ENCODE measurements at regions not wholly inside any gene's neighbourhood (a gene's known extent, or its start where the extent isn't known, plus 50 kb on each side); places are given as distances from the start of the nearest gene placed in this dataset.

DNA sequence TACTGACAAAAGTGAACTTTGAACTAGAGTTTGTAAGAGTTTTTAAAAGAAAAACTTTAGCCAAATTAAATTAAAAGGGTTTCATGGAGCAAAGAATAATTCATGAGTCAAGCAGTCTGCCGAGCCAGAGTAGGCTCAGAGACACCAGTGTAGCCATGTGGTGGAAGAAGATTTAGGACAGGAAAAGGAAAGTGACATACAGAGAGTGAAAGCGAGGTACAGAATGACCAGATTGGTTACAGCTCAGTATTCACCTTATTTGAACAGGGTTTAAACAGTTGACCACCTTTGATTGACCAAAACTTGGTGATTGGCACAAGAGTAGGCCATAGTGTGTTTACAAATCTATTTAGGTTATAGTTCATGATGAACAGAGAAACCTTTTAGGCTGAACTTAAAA is 377.8 kb downstream of the KLHL4 start:
- Mint-ChIP-seq H3K9me3 (no peaks in the 10 kb centered on the region), H3K27ac (no peak overlapping the region), H3K4me3 (no peak overlapping the region), H3K4me1 (ENCODE audit: unreplicated experiment) (no peaks in the 10 kb centered on the region), H3K27me3 (no peaks in the 10 kb centered on the region), H3K36me3 (no peaks in the 10 kb centered on the region)
- no peak for DNase-seq (ENCODE audit: extremely low spot score, unreplicated experiment)
- TF ChIP-seq, protein P1, sequence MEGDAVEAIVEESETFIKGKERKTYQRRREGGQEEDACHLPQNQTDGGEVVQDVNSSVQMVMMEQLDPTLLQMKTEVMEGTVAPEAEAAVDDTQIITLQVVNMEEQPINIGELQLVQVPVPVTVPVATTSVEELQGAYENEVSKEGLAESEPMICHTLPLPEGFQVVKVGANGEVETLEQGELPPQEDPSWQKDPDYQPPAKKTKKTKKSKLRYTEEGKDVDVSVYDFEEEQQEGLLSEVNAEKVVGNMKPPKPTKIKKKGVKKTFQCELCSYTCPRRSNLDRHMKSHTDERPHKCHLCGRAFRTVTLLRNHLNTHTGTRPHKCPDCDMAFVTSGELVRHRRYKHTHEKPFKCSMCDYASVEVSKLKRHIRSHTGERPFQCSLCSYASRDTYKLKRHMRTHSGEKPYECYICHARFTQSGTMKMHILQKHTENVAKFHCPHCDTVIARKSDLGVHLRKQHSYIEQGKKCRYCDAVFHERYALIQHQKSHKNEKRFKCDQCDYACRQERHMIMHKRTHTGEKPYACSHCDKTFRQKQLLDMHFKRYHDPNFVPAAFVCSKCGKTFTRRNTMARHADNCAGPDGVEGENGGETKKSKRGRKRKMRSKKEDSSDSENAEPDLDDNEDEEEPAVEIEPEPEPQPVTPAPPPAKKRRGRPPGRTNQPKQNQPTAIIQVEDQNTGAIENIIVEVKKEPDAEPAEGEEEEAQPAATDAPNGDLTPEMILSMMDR (conservative IDR thresholded peaks at IDR 0.05), result no peak

DNA sequence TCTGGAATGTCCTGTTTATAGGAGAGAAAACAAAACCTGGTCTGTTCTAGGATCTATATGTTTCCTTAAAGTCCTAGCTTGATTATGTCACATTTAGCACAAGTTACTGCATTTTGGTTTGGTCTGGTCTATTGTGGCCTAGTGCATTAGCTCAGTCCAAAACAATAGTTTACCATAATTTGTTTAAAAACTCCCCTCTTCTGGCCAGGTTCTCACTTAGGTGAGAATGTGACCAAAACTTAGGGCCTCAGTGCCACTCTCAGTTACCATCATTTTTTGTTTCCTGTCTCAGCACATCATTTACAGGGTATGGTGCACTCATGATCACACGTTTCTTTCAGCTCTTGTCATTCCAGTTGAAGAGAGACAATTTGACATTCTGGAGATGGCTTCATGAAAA is 378.5 kb downstream of the KLHL4 start:
- H3K4me3 Mint-ChIP-seq, result no peak overlapping the region
- H3K9me3 Mint-ChIP-seq, result no peaks in the 10 kb centered on the region
- no peaks in the 10 kb centered on the region for H3K4me1 Mint-ChIP-seq (ENCODE audit: unreplicated experiment)
- DNase-seq (ENCODE audit: extremely low spot score, unreplicated experiment), result no peak
- no peak overlapping the region for H3K27ac Mint-ChIP-seq
- H3K36me3 Mint-ChIP-seq, result no peaks in the 10 kb centered on the region
- H3K27me3 Mint-ChIP-seq, result no peaks in the 10 kb centered on the region
- TF ChIP-seq, protein P1 (conservative IDR thresholded peaks at IDR 0.05), result no peak

DNA sequence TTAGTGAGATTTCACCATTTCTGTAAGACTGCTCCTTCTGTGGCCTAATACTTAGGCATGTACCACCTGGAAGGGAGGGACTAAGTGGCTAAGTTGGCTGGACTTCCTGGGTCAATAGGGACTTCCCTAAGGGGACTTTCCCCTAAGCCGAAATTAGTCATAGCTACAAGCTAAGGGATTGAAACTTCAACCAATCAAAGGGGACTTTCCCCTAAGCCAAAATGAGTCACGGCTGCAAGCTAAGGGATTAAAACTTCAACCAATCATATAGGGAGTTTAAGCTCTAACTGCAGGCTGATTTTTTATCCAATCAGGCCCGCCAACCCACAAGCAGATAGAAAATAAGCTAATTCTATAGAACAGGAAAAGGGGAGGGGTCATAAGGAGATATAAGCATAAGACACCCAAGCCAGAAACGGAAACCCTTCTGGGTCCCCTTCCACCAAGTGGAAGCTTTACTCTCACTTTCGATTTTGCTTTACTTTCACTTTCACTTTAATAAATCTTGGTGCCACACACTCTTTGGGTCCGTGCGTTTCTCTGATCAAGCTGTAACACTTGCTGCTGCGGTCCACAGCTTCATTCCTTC is 382.8 kb downstream of the KLHL4 start:
- DNase-seq (ENCODE audit: extremely low spot score, unreplicated experiment), result no peak
- H3K4me3 Mint-ChIP-seq, result no peak overlapping the region
- H3K9me3 Mint-ChIP-seq, result no peaks in the 10 kb centered on the region
- no peak overlapping the region for H3K27ac Mint-ChIP-seq
- TF ChIP-seq, protein P1 (conservative IDR thresholded peaks at IDR 0.05), result no peak
- no peaks in the 10 kb centered on the region for H3K36me3 Mint-ChIP-seq
- H3K4me1 Mint-ChIP-seq (ENCODE audit: unreplicated experiment), result no peaks in the 10 kb centered on the region
- no peaks in the 10 kb centered on the region for H3K27me3 Mint-ChIP-seq

DNA sequence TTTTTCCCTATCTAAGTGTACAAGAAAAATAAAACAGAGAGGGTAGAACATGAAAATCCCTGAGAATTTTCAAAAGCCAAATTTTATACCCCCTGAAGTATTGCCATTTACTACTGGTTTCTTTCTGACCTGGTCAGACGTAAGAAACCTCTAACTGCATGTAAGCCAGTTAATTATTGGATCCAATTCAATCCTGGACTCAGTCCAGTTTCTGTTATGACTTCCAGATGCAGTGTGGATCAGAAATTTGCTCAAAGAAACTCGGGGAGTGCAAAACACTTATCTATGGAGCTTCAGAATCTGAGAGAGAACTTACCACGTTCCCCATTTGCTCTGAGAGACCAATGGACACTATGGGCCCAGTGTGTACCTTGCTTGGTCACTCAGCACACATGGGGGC is 383.5 kb downstream of the KLHL4 start:
- no peaks in the 10 kb centered on the region for H3K9me3 Mint-ChIP-seq
- DNase-seq (ENCODE audit: extremely low spot score, unreplicated experiment), result no peak
- no peak overlapping the region for H3K4me3 Mint-ChIP-seq
- H3K36me3 Mint-ChIP-seq, result no peaks in the 10 kb centered on the region
- H3K4me1 Mint-ChIP-seq (ENCODE audit: unreplicated experiment), result no peaks in the 10 kb centered on the region
- no peaks in the 10 kb centered on the region for H3K27me3 Mint-ChIP-seq
- no peak overlapping the region for H3K27ac Mint-ChIP-seq
- TF ChIP-seq, protein P1 (conservative IDR thresholded peaks at IDR 0.05), result no peak

DNA sequence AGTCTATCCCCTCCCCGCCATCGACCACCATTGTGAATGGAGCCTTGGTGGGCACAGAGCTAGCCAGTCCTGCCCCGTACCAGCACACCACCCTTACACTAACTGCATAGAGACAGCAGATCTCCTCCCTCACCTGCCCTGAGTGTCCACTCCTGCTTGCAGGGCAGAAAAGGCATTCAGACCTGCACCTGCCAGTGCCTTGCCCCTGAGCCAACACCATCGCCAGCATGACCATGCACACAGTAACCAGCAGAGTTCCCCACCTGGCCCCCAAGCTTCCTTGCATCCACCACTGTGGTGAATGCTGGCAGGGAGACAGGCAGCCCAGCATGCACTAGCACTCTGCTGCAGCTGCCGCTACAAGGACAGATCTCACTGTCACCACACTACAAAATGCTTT is 397.1 kb downstream of the KLHL4 start:
- Mint-ChIP-seq H3K4me3 (no peak overlapping the region), H3K27me3 (no peaks in the 10 kb centered on the region), H3K27ac (no peak overlapping the region), H3K4me1 (ENCODE audit: unreplicated experiment) (no peaks in the 10 kb centered on the region), H3K36me3 (no peaks in the 10 kb centered on the region), H3K9me3 (no peaks in the 10 kb centered on the region)
- TF ChIP-seq, protein P1 (conservative IDR thresholded peaks at IDR 0.05), result no peak
- no peak for DNase-seq (ENCODE audit: extremely low spot score, unreplicated experiment)

DNA sequence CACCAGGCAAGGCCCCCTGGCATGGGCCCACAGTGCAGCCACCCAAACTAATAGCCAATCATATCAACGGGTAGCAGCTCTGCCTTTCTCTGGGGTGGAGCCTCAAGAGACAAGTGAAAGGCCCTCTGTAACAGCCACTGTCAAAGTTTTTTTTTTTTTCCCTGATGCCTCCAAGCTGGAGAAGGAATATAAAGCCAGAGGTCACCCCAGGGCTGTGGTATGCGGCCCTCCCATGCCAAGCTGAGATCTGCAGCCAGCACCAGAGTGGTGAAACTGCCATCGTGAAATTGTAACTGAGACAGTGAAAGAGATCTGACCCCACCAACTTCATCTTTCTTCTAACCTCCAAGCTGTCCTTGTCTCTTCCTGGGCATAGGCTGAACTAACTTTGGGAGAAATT is 407.0 kb downstream of the KLHL4 start:
- Mint-ChIP-seq H3K27me3 (no peaks in the 10 kb centered on the region), H3K4me1 (ENCODE audit: unreplicated experiment) (no peaks in the 10 kb centered on the region)

More for the DNA sequence above, 407.0 kb downstream of the KLHL4 start:
- no peaks in the 10 kb centered on the region for H3K36me3 Mint-ChIP-seq
- no peak for DNase-seq (ENCODE audit: extremely low spot score, unreplicated experiment)
- TF ChIP-seq, protein P1 (conservative IDR thresholded peaks at IDR 0.05), result no peak
- H3K27ac Mint-ChIP-seq, result no peak overlapping the region
- no peaks in the 10 kb centered on the region for H3K9me3 Mint-ChIP-seq
- no peak overlapping the region for H3K4me3 Mint-ChIP-seq

Measured in type B pancreatic cell (in vitro differentiated cells).